ENCODE measurements at regions not wholly inside any gene's neighbourhood (a gene's known extent, or its start where the extent isn't known, plus 50 kb on each side); places are given as distances from the start of the nearest gene placed in this dataset.

DNA sequence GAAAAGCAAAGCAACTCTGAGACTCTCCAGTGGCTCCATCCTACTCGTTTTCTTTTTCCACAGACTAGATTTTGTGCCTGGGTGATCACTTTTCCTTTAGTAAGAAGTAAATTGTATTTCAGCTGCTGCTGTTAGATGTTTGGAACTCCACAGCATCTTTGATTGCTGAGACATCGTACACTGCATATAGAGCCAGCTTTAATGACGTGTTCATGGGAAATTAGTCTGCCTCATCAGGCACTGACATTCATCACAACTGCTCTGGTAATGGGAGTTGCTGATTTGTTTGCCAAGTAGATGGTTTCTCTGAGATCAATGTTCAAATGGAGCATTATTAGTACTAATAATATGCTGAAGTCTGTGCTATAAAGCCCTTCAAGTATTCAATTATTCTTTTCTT lies 573.8 kb upstream of the NR5A2 start:
- no peak overlapping the region for H3K4me3 ChIP-seq (ENCODE audit: low read length in 2 of 2)
- no peak overlapping the region for H3K9ac ChIP-seq (ENCODE audit: low read length in 2 of 2)
- H3K27ac ChIP-seq (ENCODE audit: low read length) = no peak overlapping the region
- no peaks in the 10 kb centered on the region for H3K9me3 ChIP-seq (ENCODE audit: control insufficient read depth in 2 of 2, low read length in 2 of 2)
- no peaks in the 10 kb centered on the region for H3K27me3 ChIP-seq (ENCODE audit: control insufficient read depth in 1 of 2, insufficient read depth in 2 of 2, low read length in 2 of 2)
- no peaks in the 10 kb centered on the region for H3K4me1 ChIP-seq (ENCODE audit: control insufficient read depth, insufficient read depth, low read length)
- H3K36me3 ChIP-seq (ENCODE audit: control insufficient read depth in 2 of 2, insufficient read depth in 2 of 2, low read length in 2 of 2) = no peaks in the 10 kb centered on the region

DNA sequence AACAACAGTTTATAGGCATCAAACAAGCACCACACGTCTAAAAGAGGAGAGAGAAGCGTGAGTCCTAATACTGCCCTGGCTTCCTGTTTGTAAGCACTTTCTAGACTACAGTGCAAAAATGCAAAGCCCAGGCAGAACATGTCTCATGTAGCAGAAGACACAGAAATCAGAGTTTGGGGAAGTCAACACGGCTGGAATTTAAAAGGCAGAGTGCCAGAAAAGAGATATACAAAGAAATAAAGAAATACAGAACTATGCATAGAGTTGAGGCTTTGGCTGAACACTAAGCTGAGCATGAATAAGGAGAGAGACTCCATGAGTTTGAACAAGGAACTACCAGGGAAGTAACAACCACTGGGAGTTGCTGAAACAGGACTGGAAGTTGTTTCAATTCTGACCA lies 566.6 kb upstream of the NR5A2 start:
- H3K9me3 ChIP-seq (ENCODE audit: control insufficient read depth in 2 of 2, low read length in 2 of 2) = peaks cover 0 to 2% of the 10 kb centered on the region in 2 donors
- H3K27ac ChIP-seq (ENCODE audit: low read length) = no peak overlapping the region
- H3K4me1 ChIP-seq (ENCODE audit: control insufficient read depth, insufficient read depth, low read length) = no peaks in the 10 kb centered on the region
- H3K36me3 ChIP-seq (ENCODE audit: control insufficient read depth in 2 of 2, insufficient read depth in 2 of 2, low read length in 2 of 2) = no peaks in the 10 kb centered on the region
- H3K9ac ChIP-seq (ENCODE audit: low read length in 2 of 2) = no peak overlapping the region
- H3K4me3 ChIP-seq (ENCODE audit: low read length in 2 of 2) = no peak overlapping the region
- H3K27me3 ChIP-seq (ENCODE audit: control insufficient read depth in 1 of 2, insufficient read depth in 2 of 2, low read length in 2 of 2) = no peaks in the 10 kb centered on the region

DNA sequence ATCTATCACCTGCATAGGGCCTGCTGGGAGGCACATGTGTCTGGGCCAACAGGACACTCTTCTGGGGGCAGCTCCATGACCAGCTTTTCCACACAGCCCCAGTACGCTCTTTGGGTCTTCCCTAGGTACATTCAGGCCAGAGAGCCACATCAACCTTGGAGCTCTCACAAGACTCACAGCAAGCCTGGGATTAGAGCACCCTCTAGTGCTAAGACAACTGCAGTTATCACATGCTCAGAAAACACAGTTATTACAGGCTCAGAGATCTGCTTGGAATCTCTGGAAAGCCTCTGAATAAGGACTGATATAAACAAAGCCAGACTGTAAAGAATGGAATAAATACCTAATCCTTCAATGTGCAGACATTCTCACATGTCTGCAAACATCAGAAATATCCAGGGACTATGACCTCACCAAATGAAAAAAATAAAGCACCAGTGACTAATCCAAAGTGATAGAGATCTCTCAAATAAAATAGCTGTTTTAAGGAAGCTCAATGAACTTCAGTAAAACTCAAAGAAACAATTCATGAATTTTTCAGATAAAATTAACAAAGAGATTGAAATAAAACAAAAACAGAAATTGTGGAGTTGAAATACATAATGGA lies 563.9 kb upstream of the NR5A2 start:
- Histone ChIP-seq H3K27me3 (ENCODE audit: control insufficient read depth in 1 of 2, insufficient read depth in 2 of 2, low read length in 2 of 2) (no peaks in the 10 kb centered on the region), H3K4me3 (ENCODE audit: low read length in 2 of 2) (no peak overlapping the region), H3K27ac (ENCODE audit: low read length) (no peak overlapping the region), H3K4me1 (ENCODE audit: control insufficient read depth, insufficient read depth, low read length) (no peaks in the 10 kb centered on the region), H3K36me3 (ENCODE audit: control insufficient read depth in 2 of 2, insufficient read depth in 2 of 2, low read length in 2 of 2) (no peaks in the 10 kb centered on the region), H3K9ac (ENCODE audit: low read length in 2 of 2) (no peak overlapping the region), H3K9me3 (ENCODE audit: control insufficient read depth in 2 of 2, low read length in 2 of 2) (peaks cover 0 to 2% of the 10 kb centered on the region in 2 donors)

DNA sequence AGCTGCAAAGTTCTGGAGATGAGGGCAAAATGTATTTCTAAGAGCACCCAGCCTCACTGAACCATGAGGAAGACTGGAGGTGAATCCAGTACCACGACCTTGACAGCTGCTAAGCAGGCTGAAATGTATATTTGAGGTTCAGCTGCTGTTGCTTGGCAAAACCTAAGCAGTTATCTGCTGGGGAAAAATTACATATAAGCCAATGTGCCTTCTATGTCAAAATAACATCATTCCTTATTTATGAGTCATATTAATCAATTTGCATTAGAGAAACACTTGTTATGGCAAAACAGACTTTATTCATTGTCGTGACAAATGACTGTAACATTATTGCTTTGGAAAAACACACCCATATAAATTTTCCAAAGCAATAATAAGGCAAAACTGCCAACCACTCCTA lies 560.5 kb upstream of the NR5A2 start:
- H3K4me1 ChIP-seq (ENCODE audit: control insufficient read depth, insufficient read depth, low read length) = no peaks in the 10 kb centered on the region
- peaks cover 0 to 2% of the 10 kb centered on the region in 2 donors for H3K9me3 ChIP-seq (ENCODE audit: control insufficient read depth in 2 of 2, low read length in 2 of 2)
- H3K4me3 ChIP-seq (ENCODE audit: low read length in 2 of 2) = no peak overlapping the region
- no peaks in the 10 kb centered on the region for H3K27me3 ChIP-seq (ENCODE audit: control insufficient read depth in 1 of 2, insufficient read depth in 2 of 2, low read length in 2 of 2)
- no peak overlapping the region for H3K9ac ChIP-seq (ENCODE audit: low read length in 2 of 2)
- no peaks in the 10 kb centered on the region for H3K36me3 ChIP-seq (ENCODE audit: control insufficient read depth in 2 of 2, insufficient read depth in 2 of 2, low read length in 2 of 2)
- no peak overlapping the region for H3K27ac ChIP-seq (ENCODE audit: low read length)

DNA sequence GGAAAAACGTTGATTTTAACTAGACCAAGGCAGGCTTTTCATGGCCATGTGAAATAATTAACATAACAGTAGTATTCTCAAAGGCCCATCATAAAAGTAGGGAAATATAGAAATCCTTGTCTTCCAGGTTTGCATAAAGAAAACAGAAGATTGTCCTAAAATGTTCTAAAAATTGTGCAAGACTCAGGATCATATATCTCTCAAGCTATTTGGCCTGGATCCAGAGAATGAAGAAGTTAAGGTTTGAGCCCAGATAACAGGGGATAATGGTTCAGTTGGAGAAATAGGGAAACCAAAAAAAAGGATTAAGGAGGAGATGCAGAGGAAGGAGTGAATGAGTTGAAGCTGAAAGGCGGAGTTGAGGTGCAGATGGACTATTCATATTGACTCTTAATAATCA lies 555.5 kb upstream of the NR5A2 start:
- Histone ChIP-seq H3K4me1 (ENCODE audit: control insufficient read depth, insufficient read depth, low read length) (no peaks in the 10 kb centered on the region), H3K27me3 (ENCODE audit: control insufficient read depth in 1 of 2, insufficient read depth in 2 of 2, low read length in 2 of 2) (no peaks in the 10 kb centered on the region), H3K9me3 (ENCODE audit: control insufficient read depth in 2 of 2, low read length in 2 of 2) (no peaks in the 10 kb centered on the region), H3K4me3 (ENCODE audit: low read length in 2 of 2) (no peak overlapping the region), H3K27ac (ENCODE audit: low read length) (no peak overlapping the region), H3K36me3 (ENCODE audit: control insufficient read depth in 2 of 2, insufficient read depth in 2 of 2, low read length in 2 of 2) (no peaks in the 10 kb centered on the region), H3K9ac (ENCODE audit: low read length in 2 of 2) (no peak overlapping the region)

DNA sequence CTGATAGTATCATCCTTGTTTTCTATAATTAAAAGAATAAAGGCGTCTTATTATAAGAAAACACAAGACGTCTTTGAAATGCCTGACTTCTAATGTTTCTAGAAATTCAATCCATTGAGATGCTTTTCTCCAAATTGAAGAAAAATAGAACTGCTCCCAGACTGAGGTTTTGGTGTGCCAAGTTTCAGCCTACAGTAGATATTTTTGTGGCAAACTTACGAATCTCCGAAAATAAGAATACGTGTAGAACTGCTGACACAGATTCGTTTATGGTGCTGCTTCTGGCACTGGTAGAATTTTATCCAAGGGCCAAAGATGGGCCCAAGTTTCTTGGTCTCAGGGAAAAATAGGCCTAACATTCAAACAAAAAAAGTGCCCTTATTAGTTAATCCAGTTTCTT lies 554.5 kb upstream of the NR5A2 start:
- H3K27me3 ChIP-seq (ENCODE audit: control insufficient read depth in 1 of 2, insufficient read depth in 2 of 2, low read length in 2 of 2) = no peaks in the 10 kb centered on the region

DNA sequence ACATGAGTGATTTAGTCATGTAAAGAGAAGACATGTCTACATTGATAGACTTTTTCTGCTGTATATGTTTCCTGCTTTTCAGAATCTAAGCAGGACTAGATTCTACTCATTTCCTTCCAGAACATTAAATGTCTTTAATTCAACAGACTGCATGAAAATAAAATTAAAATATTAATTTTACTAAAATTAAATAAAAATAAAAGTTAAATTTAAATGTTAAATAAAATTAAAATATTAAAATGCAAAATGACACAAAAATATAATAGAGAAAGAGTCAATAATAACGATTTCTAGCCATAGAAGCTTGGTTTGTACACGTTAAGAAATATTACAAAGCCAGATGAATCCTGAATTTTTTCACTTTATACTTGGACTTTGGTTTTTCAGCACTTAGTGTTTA lies 552.8 kb upstream of the NR5A2 start:
- H3K27me3 ChIP-seq (ENCODE audit: control insufficient read depth in 1 of 2, insufficient read depth in 2 of 2, low read length in 2 of 2) = no peaks in the 10 kb centered on the region
- H3K9ac ChIP-seq (ENCODE audit: low read length in 2 of 2) = no peak overlapping the region

More for the DNA sequence above, 554.5 kb upstream of the NR5A2 start:
- Histone ChIP-seq H3K4me3 (ENCODE audit: low read length in 2 of 2) (no peak overlapping the region), H3K36me3 (ENCODE audit: control insufficient read depth in 2 of 2, insufficient read depth in 2 of 2, low read length in 2 of 2) (no peaks in the 10 kb centered on the region), H3K4me1 (ENCODE audit: control insufficient read depth, insufficient read depth, low read length) (no peaks in the 10 kb centered on the region), H3K9me3 (ENCODE audit: control insufficient read depth in 2 of 2, low read length in 2 of 2) (no peaks in the 10 kb centered on the region), H3K27ac (ENCODE audit: low read length) (no peak overlapping the region), H3K9ac (ENCODE audit: low read length in 2 of 2) (no peak overlapping the region)

DNA sequence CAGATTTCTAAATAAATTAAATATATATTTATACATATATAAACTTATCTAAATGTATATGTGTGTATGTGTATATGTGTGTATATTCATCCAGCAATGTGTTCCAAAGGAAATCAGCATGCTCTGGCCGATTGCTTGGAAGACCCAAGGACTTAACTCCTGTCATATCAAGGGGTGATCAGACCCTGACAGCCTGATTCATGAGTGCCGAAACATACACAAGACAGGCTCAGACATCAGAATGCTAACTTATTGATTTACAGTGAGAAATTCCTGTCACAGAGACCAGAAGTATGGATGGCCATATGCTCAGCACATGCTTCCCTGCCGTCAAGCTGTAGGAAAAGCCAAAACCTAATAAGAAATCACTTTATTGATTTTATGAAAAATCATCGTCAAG lies 545.1 kb upstream of the NR5A2 start:
- Histone ChIP-seq H3K9me3 (ENCODE audit: control insufficient read depth in 2 of 2, low read length in 2 of 2) (no peaks in the 10 kb centered on the region), H3K27ac (ENCODE audit: low read length) (no peak overlapping the region), H3K4me3 (ENCODE audit: low read length in 2 of 2) (no peak overlapping the region), H3K36me3 (ENCODE audit: control insufficient read depth in 2 of 2, insufficient read depth in 2 of 2, low read length in 2 of 2) (no peaks in the 10 kb centered on the region), H3K4me1 (ENCODE audit: control insufficient read depth, insufficient read depth, low read length) (no peaks in the 10 kb centered on the region), H3K27me3 (ENCODE audit: control insufficient read depth in 1 of 2, insufficient read depth in 2 of 2, low read length in 2 of 2) (no peaks in the 10 kb centered on the region), H3K9ac (ENCODE audit: low read length in 2 of 2) (no peak overlapping the region)

More for the DNA sequence above, 552.8 kb upstream of the NR5A2 start:
- no peaks in the 10 kb centered on the region for H3K36me3 ChIP-seq (ENCODE audit: control insufficient read depth in 2 of 2, insufficient read depth in 2 of 2, low read length in 2 of 2)
- H3K27ac ChIP-seq (ENCODE audit: low read length) = no peak overlapping the region
- no peaks in the 10 kb centered on the region for H3K9me3 ChIP-seq (ENCODE audit: control insufficient read depth in 2 of 2, low read length in 2 of 2)
- H3K4me1 ChIP-seq (ENCODE audit: control insufficient read depth, insufficient read depth, low read length) = no peaks in the 10 kb centered on the region
- no peak overlapping the region for H3K4me3 ChIP-seq (ENCODE audit: low read length in 2 of 2)

DNA sequence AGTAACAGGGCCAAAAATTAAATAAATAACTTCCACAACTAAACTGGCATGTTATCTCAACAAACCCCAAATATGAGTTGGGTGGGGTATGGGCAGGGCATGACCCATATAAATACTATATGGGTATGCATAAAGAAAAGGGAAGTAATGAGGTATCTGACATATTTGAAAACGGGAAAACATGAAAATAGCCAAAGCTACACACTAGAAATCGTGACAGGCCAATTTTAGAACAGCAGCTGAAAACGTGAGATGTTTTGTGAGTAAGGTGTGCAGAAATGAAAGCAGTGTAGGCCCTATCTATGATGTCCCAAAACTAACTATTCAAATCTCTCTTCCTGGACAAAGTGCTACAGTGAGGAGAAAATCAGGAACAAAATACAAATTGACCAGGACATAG lies 537.9 kb upstream of the NR5A2 start:
- Histone ChIP-seq H3K4me1 (ENCODE audit: control insufficient read depth, insufficient read depth, low read length) (no peaks in the 10 kb centered on the region), H3K9me3 (ENCODE audit: control insufficient read depth in 2 of 2, low read length in 2 of 2) (peaks cover 4 to 5% of the 10 kb centered on the region in 2 donors)

DNA sequence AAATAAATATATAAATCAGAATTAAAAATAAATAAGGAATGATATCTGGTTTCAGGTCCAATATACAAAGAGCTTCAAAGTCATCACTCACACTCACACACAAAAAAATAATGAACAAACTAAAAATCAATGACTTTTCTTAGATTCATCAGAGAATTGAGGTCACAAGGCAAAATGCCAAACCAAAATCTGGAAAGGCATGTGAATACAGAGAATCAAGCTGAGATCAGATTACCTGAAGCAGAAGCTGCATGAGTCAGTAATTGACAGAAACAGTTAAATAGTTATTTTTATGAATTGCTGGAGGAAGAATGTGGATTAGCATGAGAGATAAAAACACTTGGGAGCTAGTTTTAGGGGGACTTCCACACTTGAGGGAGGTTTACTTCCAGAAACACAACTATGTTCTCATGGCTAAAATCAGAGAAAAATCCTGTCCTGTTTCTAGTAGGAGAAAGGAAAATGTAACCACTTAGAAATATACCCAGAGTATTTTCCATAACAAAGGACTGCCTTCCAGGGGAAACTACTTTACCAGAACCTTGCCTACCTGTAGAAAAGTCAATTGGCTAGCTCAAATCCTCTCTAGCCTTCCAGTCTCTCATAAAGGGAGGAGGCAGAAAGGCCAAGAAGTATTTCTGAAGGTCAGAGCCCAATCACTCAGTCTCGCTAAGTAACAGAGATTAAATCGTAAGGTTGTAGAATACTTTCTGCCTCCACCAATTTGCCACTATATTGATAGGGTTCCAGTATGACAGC lies 536.6 kb upstream of the NR5A2 start:
- no peak overlapping the region for H3K9ac ChIP-seq (ENCODE audit: low read length in 2 of 2)
- H3K27ac ChIP-seq (ENCODE audit: low read length) = no peak overlapping the region
- no peaks in the 10 kb centered on the region for H3K27me3 ChIP-seq (ENCODE audit: control insufficient read depth in 1 of 2, insufficient read depth in 2 of 2, low read length in 2 of 2)
- no peaks in the 10 kb centered on the region for H3K4me1 ChIP-seq (ENCODE audit: control insufficient read depth, insufficient read depth, low read length)
- no peak overlapping the region for H3K4me3 ChIP-seq (ENCODE audit: low read length in 2 of 2)
- H3K36me3 ChIP-seq (ENCODE audit: control insufficient read depth in 2 of 2, insufficient read depth in 2 of 2, low read length in 2 of 2) = no peaks in the 10 kb centered on the region
- H3K9me3 ChIP-seq (ENCODE audit: control insufficient read depth in 2 of 2, low read length in 2 of 2) = peaks cover 4 to 12% of the 10 kb centered on the region in 2 donors

More for the DNA sequence above, 537.9 kb upstream of the NR5A2 start:
- Histone ChIP-seq H3K27me3 (ENCODE audit: control insufficient read depth in 1 of 2, insufficient read depth in 2 of 2, low read length in 2 of 2) (no peaks in the 10 kb centered on the region), H3K36me3 (ENCODE audit: control insufficient read depth in 2 of 2, insufficient read depth in 2 of 2, low read length in 2 of 2) (no peaks in the 10 kb centered on the region), H3K9ac (ENCODE audit: low read length in 2 of 2) (no peak overlapping the region), H3K27ac (ENCODE audit: low read length) (no peak overlapping the region), H3K4me3 (ENCODE audit: low read length in 2 of 2) (no peak overlapping the region)

DNA sequence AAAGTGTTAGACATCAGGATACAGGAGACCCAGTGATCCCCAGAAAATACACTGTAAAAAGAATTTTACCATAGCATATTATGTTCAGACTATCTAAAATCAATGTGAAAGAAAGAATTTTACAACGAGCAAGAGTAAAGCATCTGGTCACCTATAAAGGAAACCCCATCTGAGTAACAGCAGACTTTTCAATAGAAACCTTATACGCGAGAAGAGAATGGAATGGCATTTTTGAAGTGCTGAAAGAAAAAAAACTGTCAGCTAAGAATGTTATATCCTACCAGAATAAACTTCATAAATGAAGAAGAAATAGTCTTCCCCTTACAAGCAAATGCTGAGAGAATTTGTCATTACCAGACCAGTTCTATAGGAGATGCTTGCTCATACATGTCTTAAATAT lies 532.1 kb upstream of the NR5A2 start:
- Histone ChIP-seq H3K27me3 (ENCODE audit: control insufficient read depth in 1 of 2, insufficient read depth in 2 of 2, low read length in 2 of 2) (no peaks in the 10 kb centered on the region), H3K27ac (ENCODE audit: low read length) (no peak overlapping the region), H3K4me3 (ENCODE audit: low read length in 2 of 2) (no peak overlapping the region), H3K4me1 (ENCODE audit: control insufficient read depth, insufficient read depth, low read length) (no peaks in the 10 kb centered on the region), H3K36me3 (ENCODE audit: control insufficient read depth in 2 of 2, insufficient read depth in 2 of 2, low read length in 2 of 2) (no peaks in the 10 kb centered on the region), H3K9ac (ENCODE audit: low read length in 2 of 2) (no peak overlapping the region), H3K9me3 (ENCODE audit: control insufficient read depth in 2 of 2, low read length in 2 of 2) (peaks cover 4 to 12% of the 10 kb centered on the region in 2 donors)

Measured in stomach smooth muscle (tissue), 2 donors.